Effector CD8-positive, alpha-beta T cell (primary cell): ENCODE measurements at regions not wholly inside any gene's neighbourhood (a gene's known extent, or its start where the extent isn't known, plus 50 kb on each side); places are given as distances from the start of the nearest gene placed in this dataset.

Experiments
- DNase-seq: peaks from one replicate; lab custom pipeline; 2025; lab: John Stamatoyannopoulos, UW

GRCh38 chr2:60321816-60322215 is 231.6 kb downstream of the BCL11A start:
- DNase-seq = no peak

- DNase-seq = no peak
These were observed 232.7 kb downstream of the BCL11A start for GRCh38 chr2:60320724-60321123.

- no peak for DNase-seq
These were observed 234.4 kb downstream of the BCL11A start for GRCh38 chr2:60319031-60319547.

- no peak for DNase-seq
These were observed 234.9 kb downstream of the BCL11A start for GRCh38 chr2:60318544-60318943.

- no peak for DNase-seq
These were observed 235.6 kb downstream of the BCL11A start for GRCh38 chr2:60317844-60318243.

GRCh38 chr2:60317034-60317386 is 236.4 kb downstream of the BCL11A start:
- no peak for DNase-seq

- DNase-seq = no peak
These were observed 236.9 kb downstream of the BCL11A start for GRCh38 chr2:60316381-60317033.

GRCh38 chr2:60313470-60314172 is 239.8 kb downstream of the BCL11A start:
- no peak for DNase-seq

GRCh38 chr2:60312618-60313017 is 240.8 kb downstream of the BCL11A start:
- no peak for DNase-seq

GRCh38 chr2:60311524-60311923 is 241.9 kb downstream of the BCL11A start:
- no peak for DNase-seq

GRCh38 chr2:60309941-60310660 is 243.4 kb downstream of the BCL11A start:
- DNase-seq = no peak

GRCh38 chr2:60309336-60309735 is 244.1 kb downstream of the BCL11A start:
- no peak for DNase-seq

- DNase-seq = no peak
These were observed 247.1 kb downstream of the BCL11A start for GRCh38 chr2:60306267-60306861.

GRCh38 chr2:60303680-60304079 is 249.8 kb downstream of the BCL11A start:
- no peak for DNase-seq

GRCh38 chr2:60302377-60303126 is 250.9 kb downstream of the BCL11A start:
- DNase-seq = no peak

- no peak for DNase-seq
These were observed 251.7 kb downstream of the BCL11A start for GRCh38 chr2:60301726-60302125.

GRCh38 chr2:60299179-60299578 is 254.3 kb downstream of the BCL11A start:
- DNase-seq = no peak

- DNase-seq = no peak
These were observed 255.3 kb downstream of the BCL11A start for GRCh38 chr2:60298006-60298696.

- DNase-seq = no peak
These were observed 256.0 kb downstream of the BCL11A start for GRCh38 chr2:60297296-60298005.

GRCh38 chr2:60296219-60296955 is 257.1 kb downstream of the BCL11A start:
- DNase-seq = no peak
